ENCODE measurements at regions not wholly inside any gene's neighbourhood (a gene's known extent, or its start where the extent isn't known, plus 50 kb on each side); places are given as distances from the start of the nearest gene placed in this dataset.

DNA sequence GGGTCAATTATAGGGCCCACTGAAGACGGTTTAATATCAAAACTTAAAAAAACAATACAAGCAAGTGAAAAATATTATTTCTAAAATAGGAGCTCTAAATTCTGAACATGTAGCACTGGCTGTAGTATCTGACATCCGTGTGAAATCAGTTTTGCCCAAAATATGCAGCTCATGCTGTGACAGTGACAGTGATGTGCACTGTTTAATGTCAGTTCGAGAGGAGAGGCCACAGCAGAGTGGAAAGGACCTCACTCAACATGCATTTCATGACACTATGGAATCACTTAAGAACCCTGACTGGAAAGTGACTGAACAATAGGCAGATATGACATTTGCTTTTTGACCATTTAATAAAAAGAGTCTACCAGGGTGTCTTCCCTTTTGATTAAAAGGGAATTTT lies 397.0 kb downstream of the FRK start:
- TF ChIP-seq, protein P1, sequence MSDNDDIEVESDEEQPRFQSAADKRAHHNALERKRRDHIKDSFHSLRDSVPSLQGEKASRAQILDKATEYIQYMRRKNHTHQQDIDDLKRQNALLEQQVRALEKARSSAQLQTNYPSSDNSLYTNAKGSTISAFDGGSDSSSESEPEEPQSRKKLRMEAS (CRISPR knock-in tag; IDR thresholded peaks at IDR 0.05): no peak
- no peak for TF ChIP-seq STAT6 (CRISPR knock-in tag; conservative IDR thresholded peaks at IDR 0.05; ENCODE audit: low read depth)
- TF ChIP-seq, protein P2, sequence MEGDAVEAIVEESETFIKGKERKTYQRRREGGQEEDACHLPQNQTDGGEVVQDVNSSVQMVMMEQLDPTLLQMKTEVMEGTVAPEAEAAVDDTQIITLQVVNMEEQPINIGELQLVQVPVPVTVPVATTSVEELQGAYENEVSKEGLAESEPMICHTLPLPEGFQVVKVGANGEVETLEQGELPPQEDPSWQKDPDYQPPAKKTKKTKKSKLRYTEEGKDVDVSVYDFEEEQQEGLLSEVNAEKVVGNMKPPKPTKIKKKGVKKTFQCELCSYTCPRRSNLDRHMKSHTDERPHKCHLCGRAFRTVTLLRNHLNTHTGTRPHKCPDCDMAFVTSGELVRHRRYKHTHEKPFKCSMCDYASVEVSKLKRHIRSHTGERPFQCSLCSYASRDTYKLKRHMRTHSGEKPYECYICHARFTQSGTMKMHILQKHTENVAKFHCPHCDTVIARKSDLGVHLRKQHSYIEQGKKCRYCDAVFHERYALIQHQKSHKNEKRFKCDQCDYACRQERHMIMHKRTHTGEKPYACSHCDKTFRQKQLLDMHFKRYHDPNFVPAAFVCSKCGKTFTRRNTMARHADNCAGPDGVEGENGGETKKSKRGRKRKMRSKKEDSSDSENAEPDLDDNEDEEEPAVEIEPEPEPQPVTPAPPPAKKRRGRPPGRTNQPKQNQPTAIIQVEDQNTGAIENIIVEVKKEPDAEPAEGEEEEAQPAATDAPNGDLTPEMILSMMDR (IDR thresholded peaks at IDR 0.05): no peak
- no peak for TF ChIP-seq ZNF416 (CRISPR knock-in tag; IDR thresholded peaks at IDR 0.05)
- TF ChIP-seq IRF2 (CRISPR knock-in tag; IDR thresholded peaks at IDR 0.05; ENCODE audit: borderline replicate concordance, low read depth): no peak
- TF ChIP-seq ZSCAN18 (CRISPR knock-in tag; IDR thresholded peaks at IDR 0.05): no peak
- TF ChIP-seq CREM (CRISPR knock-in tag; IDR thresholded peaks at IDR 0.05): no peak
- TF ChIP-seq NFE2L1 (CRISPR knock-in tag; IDR thresholded peaks at IDR 0.05): no peak
- no peak for TF ChIP-seq TCF7 (CRISPR knock-in tag; IDR thresholded peaks at IDR 0.05; ENCODE audit: low read depth)
- TF ChIP-seq, protein P3, sequence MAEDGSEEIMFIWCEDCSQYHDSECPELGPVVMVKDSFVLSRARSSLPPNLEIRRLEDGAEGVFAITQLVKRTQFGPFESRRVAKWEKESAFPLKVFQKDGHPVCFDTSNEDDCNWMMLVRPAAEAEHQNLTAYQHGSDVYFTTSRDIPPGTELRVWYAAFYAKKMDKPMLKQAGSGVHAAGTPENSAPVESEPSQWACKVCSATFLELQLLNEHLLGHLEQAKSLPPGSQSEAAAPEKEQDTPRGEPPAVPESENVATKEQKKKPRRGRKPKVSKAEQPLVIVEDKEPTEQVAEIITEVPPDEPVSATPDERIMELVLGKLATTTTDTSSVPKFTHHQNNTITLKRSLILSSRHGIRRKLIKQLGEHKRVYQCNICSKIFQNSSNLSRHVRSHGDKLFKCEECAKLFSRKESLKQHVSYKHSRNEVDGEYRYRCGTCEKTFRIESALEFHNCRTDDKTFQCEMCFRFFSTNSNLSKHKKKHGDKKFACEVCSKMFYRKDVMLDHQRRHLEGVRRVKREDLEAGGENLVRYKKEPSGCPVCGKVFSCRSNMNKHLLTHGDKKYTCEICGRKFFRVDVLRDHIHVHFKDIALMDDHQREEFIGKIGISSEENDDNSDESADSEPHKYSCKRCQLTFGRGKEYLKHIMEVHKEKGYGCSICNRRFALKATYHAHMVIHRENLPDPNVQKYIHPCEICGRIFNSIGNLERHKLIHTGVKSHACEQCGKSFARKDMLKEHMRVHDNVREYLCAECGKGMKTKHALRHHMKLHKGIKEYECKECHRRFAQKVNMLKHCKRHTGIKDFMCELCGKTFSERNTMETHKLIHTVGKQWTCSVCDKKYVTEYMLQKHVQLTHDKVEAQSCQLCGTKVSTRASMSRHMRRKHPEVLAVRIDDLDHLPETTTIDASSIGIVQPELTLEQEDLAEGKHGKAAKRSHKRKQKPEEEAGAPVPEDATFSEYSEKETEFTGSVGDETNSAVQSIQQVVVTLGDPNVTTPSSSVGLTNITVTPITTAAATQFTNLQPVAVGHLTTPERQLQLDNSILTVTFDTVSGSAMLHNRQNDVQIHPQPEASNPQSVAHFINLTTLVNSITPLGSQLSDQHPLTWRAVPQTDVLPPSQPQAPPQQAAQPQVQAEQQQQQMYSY (CRISPR knock-in tag; IDR thresholded peaks at IDR 0.05): no peak
- TF ChIP-seq JAZF1 (CRISPR knock-in tag; IDR thresholded peaks at IDR 0.05): no peak
- TF ChIP-seq ESRRA (CRISPR knock-in tag; IDR thresholded peaks at IDR 0.05; ENCODE audit: borderline replicate concordance): no peak
- no peak for TF ChIP-seq RELA (CRISPR knock-in tag; IDR thresholded peaks at IDR 0.05; ENCODE audit: borderline replicate concordance)
- no peak for TF ChIP-seq E2F1 (CRISPR knock-in tag; IDR thresholded peaks at IDR 0.05)
